GM23248 (cell line): ENCODE measurements at regions not wholly inside any gene's neighbourhood (a gene's known extent, or its start where the extent isn't known, plus 50 kb on each side); places are given as distances from the start of the nearest gene placed in this dataset.

Experiments used
- EZH2 ChIP-seq: fragments of 200-600 bp; sonication (generic); IDR thresholded peaks from 2 replicates; pipeline ENCODE4 v1.6.1; 2018; ENCODE audit warnings: antibody characterized with exemption, mild to moderate bottlenecking; ENCODE audit not compliant: insufficient read depth, poor library complexity, severe bottlenecking
- EZH2phosphoT487 ChIP-seq: fragments of 200-600 bp; sonication (generic); IDR thresholded peaks from 2 replicates; pipeline ENCODE4 v1.6.1; 2018; ENCODE audit warnings: antibody characterized with exemption, moderate library complexity, mild to moderate bottlenecking, low read depth; ENCODE audit not compliant: insufficient read depth

DNA sequence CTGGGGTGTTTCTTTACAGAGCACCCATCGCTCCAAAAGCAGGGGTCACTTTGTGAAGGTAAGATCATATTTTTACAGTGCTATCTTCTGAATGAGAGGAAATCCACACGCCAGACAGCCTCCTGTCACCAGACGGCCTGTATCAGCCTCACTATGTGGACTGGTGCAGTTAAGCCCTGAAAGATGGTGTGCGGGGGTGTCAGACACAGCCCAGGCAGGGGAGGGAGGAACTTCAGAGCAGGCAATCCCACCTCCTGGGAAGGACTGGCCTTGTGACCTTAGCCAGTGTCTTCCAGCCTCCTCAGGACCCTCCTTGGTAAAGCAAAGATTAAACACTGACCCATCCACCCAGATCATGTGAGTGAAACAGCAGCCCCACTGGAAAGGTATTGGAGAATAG is 249.4 kb upstream of the CTAGE1 start:
- TF ChIP-seq EZH2, result no peak
- no peak for TF ChIP-seq EZH2phosphoT487
